A549 (cell line): ENCODE measurements at regions not wholly inside any gene's neighbourhood (a gene's known extent, or its start where the extent isn't known, plus 50 kb on each side); places are given as distances from the start of the nearest gene placed in this dataset.

Experiments used
- ATAC-seq, 2 experiments: fragments of 200-7000 bp in 1 of 2; fragments of >200 bp in 1 of 2; cut with Nextera tagmentation in 1 of 2; cut with Tn5 transposase in 1 of 2; 3 replicates each; pipeline versions ENCODE4 v1.8.0 to v1.9.1; 2018 to 2020; ENCODE audit warnings: mild to moderate bottlenecking in 1 of 2, moderate library complexity in 1 of 2
- CTCF ChIA-PET: fragments of 300-600 bp; sonication (Branson Sonifier 250); formaldehyde crosslinking; extraction: SDS; loops from one replicate; lab custom pipeline; 2021; ENCODE audit warnings: antibody characterized with exemption, inconsistent platforms; lab: Yijun Ruan, JAX
- POLR2A ChIA-PET: fragments of 350-600 bp; formaldehyde crosslinking; extraction: SDS; loops from one replicate; lab custom pipeline; 2021; ENCODE audit warnings: antibody characterized with exemption, inconsistent platforms; lab: Yijun Ruan, JAX
- DNase-seq, 2 experiments: peaks; one replicate each; pipeline versions ENCODE4 v3.0.0 to v3.0.0-alpha.2; 2011 to 2016; ENCODE audit warnings: low read depth in 1 of 2, low spot score in 1 of 2
- FAIRE-seq: peaks from 2 replicates; lab custom pipeline; 2011; peaks lifted over from hg19 to GRCh38; lab: Jason Lieb, UNC
- H3K27ac ChIP-seq, 2 experiments: fragments of >200 bp; sonication (Bioruptor Twin); formaldehyde crosslinking; 3 replicates each; pipeline ENCODE4 v1.5.1; 2016 to 2017
- H3K4me1 ChIP-seq: fragments of >200 bp; sonication (Bioruptor Twin); formaldehyde crosslinking; 3 replicates; pipeline ENCODE4 v1.6.1; 2016
- H3K4me2 ChIP-seq: fragments of >200 bp; sonication (Bioruptor Twin); formaldehyde crosslinking; 3 replicates; pipeline ENCODE4 v1.6.1; 2016
- H3K4me3 ChIP-seq: fragments of >200 bp; sonication (Bioruptor Twin); formaldehyde crosslinking; 3 replicates; pipeline ENCODE4 v1.5.1; 2016
- H3K9me3 ChIP-seq: fragments of >200 bp; sonication (Bioruptor Twin); formaldehyde crosslinking; 3 replicates; pipeline ENCODE4 v1.6.1; 2016
- BCL3 ChIP-seq: fragments of >200 bp; sonication (Bioruptor Twin); formaldehyde crosslinking; IDR thresholded peaks from 3 replicates; pipeline ENCODE4 v1.6.1; 2016
- BHLHE40 ChIP-seq: IDR thresholded peaks from 2 replicates; pipeline ENCODE4 v1.6.1; 2012; ENCODE audit warnings: low read depth, low read length, inconsistent platforms
- CBX8 ChIP-seq: fragments of 200-600 bp; sonication (generic); IDR thresholded peaks from 2 replicates; pipeline ENCODE4 v1.6.1; 2016
- CEBPB ChIP-seq, 2 experiments: fragments of >200 bp in 1 of 2; sonication (Bioruptor Twin) in 1 of 2; formaldehyde crosslinking in 1 of 2; IDR thresholded peaks; 2 replicates each; pipeline ENCODE4 v1.6.1; 2012 to 2016
- CHD2 ChIP-seq: fragments of 150-350 bp; IDR thresholded peaks from 2 replicates; pipeline ENCODE4 v1.6.1; 2014; ENCODE audit warnings: low read length; ENCODE audit not compliant: partially characterized antibody
- FOSB ChIP-seq: fragments of 250-450 bp; sonication (Bioruptor Pico); IDR thresholded peaks from 2 replicates; pipeline ENCODE4 v1.5.0; 2020; ENCODE audit warnings: mild to moderate bottlenecking, moderate library complexity
- GATA3 ChIP-seq: IDR thresholded peaks from 2 replicates; pipeline ENCODE4 v1.6.1; 2012; ENCODE audit warnings: borderline replicate concordance
- HDAC2 ChIP-seq: fragments of 200-600 bp; sonication (generic); IDR thresholded peaks from 2 replicates; pipeline ENCODE4 v1.6.1; 2016
- HOXB13 ChIP-seq: fragments of 250-450 bp; sonication (Bioruptor Pico); IDR thresholded peaks from 2 replicates; pipeline ENCODE4 v1.5.0; 2020; ENCODE audit warnings: low read depth, mild to moderate bottlenecking, moderate library complexity
- HOXB5 ChIP-seq: fragments of 250-450 bp; sonication (Bioruptor Pico); IDR thresholded peaks from 2 replicates; pipeline ENCODE4 v1.5.0; 2020; ENCODE audit warnings: mild to moderate bottlenecking, moderate library complexity
- JUN ChIP-seq, 2 experiments: fragments of >200 bp; sonication (Bioruptor Twin); formaldehyde crosslinking; IDR thresholded peaks; 2 replicates in 1 of 2; 3 replicates in 1 of 2; pipeline ENCODE4 v1.6.1; 2016 to 2017
- KDM1A ChIP-seq: fragments of 200-600 bp; sonication (generic); IDR thresholded peaks from 2 replicates; pipeline ENCODE4 v1.6.1; 2016; ENCODE audit warnings: low read depth, mild to moderate bottlenecking
- MAX ChIP-seq: IDR thresholded peaks from 2 replicates; pipeline ENCODE4 v1.6.1; 2012
- MYC ChIP-seq: IDR thresholded peaks from 2 replicates; pipeline ENCODE4 v1.6.1; 2012; ENCODE audit warnings: mild to moderate bottlenecking, inconsistent platforms, low read length, improper control_type of control experiment, borderline replicate concordance
- NFE2L2 ChIP-seq: fragments of 150-350 bp; conservative IDR thresholded peaks from 2 replicates; pipeline ENCODE4 v1.6.1; 2014; ENCODE audit warnings: low read length
- NPAS2 ChIP-seq: fragments of 250-450 bp; sonication (Bioruptor Pico); IDR thresholded peaks from 2 replicates; pipeline ENCODE4 v1.8.0; 2022; ENCODE audit warnings: mild to moderate bottlenecking, moderate library complexity, borderline replicate concordance
- NR3C1 ChIP-seq: fragments of >200 bp; sonication (Bioruptor Twin); formaldehyde crosslinking; IDR thresholded peaks from 3 replicates; pipeline ENCODE4 v1.6.1; 2017
- PHF8 ChIP-seq: fragments of 200-600 bp; sonication (generic); IDR thresholded peaks from 2 replicates; pipeline ENCODE4 v1.6.1; 2016; ENCODE audit warnings: low read depth, mild to moderate bottlenecking, antibody characterized with exemption, moderate library complexity, borderline replicate concordance
- POLR2A ChIP-seq: IDR thresholded peaks from 2 replicates; pipeline ENCODE4 v1.6.1; 2012; ENCODE audit warnings: mild to moderate bottlenecking, low read length
- RARB ChIP-seq: fragments of 250-450 bp; sonication (Bioruptor Pico); IDR thresholded peaks from 2 replicates; pipeline ENCODE4 v1.8.0; 2021; ENCODE audit warnings: mild to moderate bottlenecking, moderate library complexity
- SMC3 ChIP-seq: fragments of >200 bp; sonication (Bioruptor Twin); formaldehyde crosslinking; IDR thresholded peaks from 3 replicates; pipeline ENCODE4 v1.6.1; 2018; ENCODE audit warnings: inconsistent platforms
- TP53 ChIP-seq: fragments of 250-450 bp; sonication (Bioruptor Pico); IDR thresholded peaks from 2 replicates; pipeline ENCODE4 v1.5.0; 2021; ENCODE audit warnings: mild to moderate bottlenecking, moderate library complexity
- ZC3H11A ChIP-seq: fragments of 450-650 bp; IDR thresholded peaks from 2 replicates; pipeline ENCODE4 v1.6.1; 2014; ENCODE audit warnings: antibody characterized with exemption, mild to moderate bottlenecking
- ZFP36 ChIP-seq: fragments of 450-650 bp; IDR thresholded peaks from 2 replicates; pipeline ENCODE4 v1.6.1; 2014; ENCODE audit warnings: borderline replicate concordance; ENCODE audit not compliant: partially characterized antibody
- ZSCAN20 ChIP-seq: fragments of 250-450 bp; sonication (Bioruptor Pico); IDR thresholded peaks from 2 replicates; pipeline ENCODE4 v1.8.0; 2022; ENCODE audit warnings: mild to moderate bottlenecking, moderate library complexity
- WGBS: methylation state at CpG from one replicate; pipeline ENCODE4 v1.1.6; 2017; ENCODE audit errors: missing lambda C conversion rate; 5-methylcytosine and 5-hydroxymethylcytosine counted together

- TF ChIP-seq BHLHE40 (no peak), JUN (IDR thresholded peaks at IDR 0.05) (no peak), HOXB13 (no peak), MYC (no peak), ZC3H11A (no peak), GATA3 (no peak), NR3C1 (no peak), ZFP36 (no peak), CEBPB (IDR thresholded peaks at IDR 0.05) (no peak), SMC3 (no peak)
Observed at GRCh38 chr3:117137065-117137464, 427.5 kb downstream of the TUSC7 start (continued).

GRCh38 chr3:117139681-117140080, 430.1 kb downstream of the TUSC7 start:
- 78% methylated on average over 2 of the region's 2 CpGs for WGBS
- no peak for TF ChIP-seq NFE2L2
- no peak overlapping the region for H3K4me2 ChIP-seq
- no peaks in the 10 kb centered on the region for H3K9me3 ChIP-seq
- ChIA-PET POLR2A (no interaction called here), CTCF (no interaction called here)
- no peak overlapping the region for H3K4me3 ChIP-seq
- ATAC-seq (no peak), DNase-seq (no peak), FAIRE-seq (no peak)
- H3K27ac ChIP-seq: no peak overlapping the region
- H3K4me1 ChIP-seq: no peaks in the 10 kb centered on the region

GRCh38 chr3:117141812-117142211, 432.2 kb downstream of the TUSC7 start:
- no peak for FAIRE-seq
- H3K4me1 ChIP-seq: no peaks in the 10 kb centered on the region
- H3K4me3 ChIP-seq: no peak overlapping the region
- H3K4me2 ChIP-seq: no peak overlapping the region
- ChIA-PET POLR2A (no interaction called here), CTCF (no interaction called here)
- TF ChIP-seq PHF8 (no peak), POLR2A (no peak), NPAS2 (CRISPR knock-in tag) (no peak), FOSB (CRISPR knock-in tag) (no peak), MAX (no peak), BCL3 (no peak), RARB (no peak), ZSCAN20 (CRISPR knock-in tag) (no peak), HOXB5 (CRISPR knock-in tag) (no peak), CBX8 (no peak), HOXB13 (no peak), ZFP36 (no peak), HDAC2 (no peak), CHD2 (no peak), KDM1A (no peak), SMC3 (no peak)
- no peak for DNase-seq
- no peak overlapping the region for H3K27ac ChIP-seq
- ATAC-seq: no peak
- H3K9me3 ChIP-seq: no peaks in the 10 kb centered on the region

- ChIA-PET POLR2A (no interaction called here), CTCF (no interaction called here)
- Histone ChIP-seq H3K4me1 (no peaks in the 10 kb centered on the region), H3K4me2 (no peak overlapping the region), H3K27ac (no peak overlapping the region), H3K4me3 (no peak overlapping the region), H3K9me3 (no peaks in the 10 kb centered on the region)
- WGBS: 61% methylated on average over 5 of the region's 5 CpGs
- FAIRE-seq (no peak), ATAC-seq (no peak), DNase-seq (no peak)
- TF ChIP-seq CHD2: no peak
- TF ChIP-seq TP53 (CRISPR knock-in tag): no peak
Observed at GRCh38 chr3:117144853-117145252, 435.3 kb downstream of the TUSC7 start.
